H1 (cell line): ENCODE measurements at regions not wholly inside any gene's neighbourhood (a gene's known extent, or its start where the extent isn't known, plus 50 kb on each side); places are given as distances from the start of the nearest gene placed in this dataset.

Experiments
- BCL11A ChIP-seq, 2 experiments: IDR thresholded peaks; one replicate each; pipeline ENCODE4 v1.6.1; 2011; ENCODE audit warnings: low read depth in 2 of 2, low read length in 2 of 2, mild to moderate bottlenecking in 2 of 2
- CHD7 ChIP-seq: fragments of 300-600 bp; sonication (generic); IDR thresholded peaks from 2 replicates; pipeline ENCODE4 v1.7.1; 2012; ENCODE audit warnings: low read length, moderate library complexity, mild to moderate bottlenecking, inconsistent platforms; ENCODE audit not compliant: insufficient replicate concordance
- HDAC2 ChIP-seq, 2 experiments: fragments of 300-600 bp in 1 of 2; sonication (generic) in 1 of 2; IDR thresholded peaks; 2 replicates each; pipeline ENCODE4 v1.6.1; 2011 to 2012; ENCODE audit warnings: low read depth in 2 of 2, low read length in 2 of 2, mild to moderate bottlenecking in 2 of 2, moderate library complexity in 2 of 2, borderline replicate concordance in 1 of 2, inconsistent platforms in 1 of 2
- HDAC6 ChIP-seq: IDR thresholded peaks from one replicate; pipeline ENCODE4 v1.7.1; 2012; ENCODE audit warnings: low read depth, mild to moderate bottlenecking, inconsistent platforms, low read length, moderate library complexity
- KDM1A ChIP-seq: fragments of 200-600, 300-600 bp; sonication (generic); IDR thresholded peaks from 2 replicates; pipeline ENCODE4 v1.7.1; 2016; ENCODE audit warnings: mild to moderate bottlenecking, low read length, borderline replicate concordance
- MAX ChIP-seq: IDR thresholded peaks from 2 replicates; pipeline ENCODE4 v1.6.1; 2012; ENCODE audit warnings: inconsistent platforms
- PHF8 ChIP-seq: fragments of 200-600 bp; sonication (generic); conservative IDR thresholded peaks from 2 replicates; pipeline ENCODE4 v1.7.1; 2012; ENCODE audit warnings: low read depth, mild to moderate bottlenecking, inconsistent platforms, low read length, moderate library complexity
- POLR2AphosphoS5 ChIP-seq: IDR thresholded peaks from 2 replicates; pipeline ENCODE4 v1.6.1; 2011; ENCODE audit warnings: low read depth, low read length
- RBBP5 ChIP-seq: IDR thresholded peaks from 2 replicates; pipeline ENCODE4 v1.7.1; 2012; ENCODE audit warnings: low read depth, mild to moderate bottlenecking, inconsistent platforms, low read length, moderate library complexity, borderline replicate concordance
- YY1 ChIP-seq: IDR thresholded peaks from 2 replicates; pipeline ENCODE4 v1.6.1; 2011; ENCODE audit warnings: low read depth, mild to moderate bottlenecking, low read length

- no peak for TF ChIP-seq CHD7
- TF ChIP-seq POLR2AphosphoS5: no peak
- TF ChIP-seq MAX: no peak
- TF ChIP-seq KDM1A: no peak
- no peak for TF ChIP-seq YY1
- no peak for TF ChIP-seq RBBP5
- TF ChIP-seq HDAC2 (IDR thresholded peaks at IDR 0.05; ENCODE audit: borderline replicate concordance in 1 of 2, low read depth in 2 of 2, low read length in 2 of 2): no peak
- TF ChIP-seq HDAC6: no peak
- no peak for TF ChIP-seq PHF8
- no peak for TF ChIP-seq BCL11A (IDR thresholded peaks at IDR 0.05; ENCODE audit: low read depth in 2 of 2, low read length in 2 of 2)
Observed at GRCh38 chr6:137957471-137957870, 90.4 kb downstream of the TNFAIP3 start (continued).
